Common myeloid progenitor, CD34-positive (primary cell): ENCODE measurements at regions not wholly inside any gene's neighbourhood (a gene's known extent, or its start where the extent isn't known, plus 50 kb on each side); places are given as distances from the start of the nearest gene placed in this dataset.
"Not testable (repeated sequence)": the region's sequence is repeated elsewhere in the genome, so short reads cannot be mapped to it uniquely, and the experiment has no call there.

Source experiments
- CTCF ChIA-PET: fragments of 350-600 bp; sonication (Branson Sonifier 250); formaldehyde crosslinking; loops from one replicate; lab custom pipeline; 2021; ENCODE audit warnings: antibody characterized with exemption; lab: Charles Lee
- POLR2A ChIA-PET: fragments of 350-600 bp; sonication (Branson Sonifier 250); formaldehyde crosslinking; loops from one replicate; lab custom pipeline; 2021; ENCODE audit warnings: antibody characterized with exemption; lab: Charles Lee
- DNase-seq, 3 donors: peaks; one replicate each; pipeline versions ENCODE4 v3.0.0 to v3.0.0-alpha.2; 2013
- H3K27ac ChIP-seq, 2 experiments: 1 replicate in 1 of 2; 2 replicates in 1 of 2; pipeline ENCODE4 v1.7.0; 2013; ENCODE audit warnings: inconsistent platforms in 2 of 2, low read length in 2 of 2, mild to moderate bottlenecking in 2 of 2, low read depth in 1 of 2, moderate library complexity in 1 of 2; ENCODE audit not compliant: severe bottlenecking in 2 of 2, insufficient read depth in 1 of 2, poor library complexity in 1 of 2
- H3K27me3 ChIP-seq, 5 experiments: replicated peaks in 2 of 5; 1 replicate in 3 of 5; 2 replicates in 2 of 5; pipeline versions ENCODE4 v1.6.1 to v1.7.0; 2013; ENCODE audit warnings: low read length in 4 of 5, mild to moderate bottlenecking in 2 of 5, moderate library complexity in 2 of 5, inconsistent platforms in 1 of 5; ENCODE audit not compliant: insufficient read depth in 5 of 5, control insufficient read depth in 4 of 5
- H3K36me3 ChIP-seq, 4 experiments: 1 replicate in 2 of 4; 2 replicates in 2 of 4; pipeline versions ENCODE4 v1.6.1 to v1.7.0; 2013; ENCODE audit warnings: low read length in 3 of 4, control low read depth in 1 of 4, mild to moderate bottlenecking in 1 of 4; ENCODE audit not compliant: control insufficient read depth in 4 of 4, insufficient read depth in 4 of 4
- H3K4me1 ChIP-seq, 4 experiments: 1 replicate in 3 of 4; 2 replicates in 1 of 4; pipeline versions ENCODE4 v1.6.1 to v1.7.1; 2013; ENCODE audit warnings: low read length in 3 of 4, mild to moderate bottlenecking in 3 of 4, control low read depth in 1 of 4, inconsistent platforms in 1 of 4, moderate library complexity in 1 of 4; ENCODE audit not compliant: control insufficient read depth in 4 of 4, insufficient read depth in 4 of 4; ENCODE audit errors: control extremely low read depth in 1 of 4
- H3K4me3 ChIP-seq, 7 experiments: 1 replicate in 4 of 7; 2 replicates in 3 of 7; pipeline versions ENCODE4 v1.5.1 to v1.7.0; 2013; ENCODE audit warnings: mild to moderate bottlenecking in 7 of 7, low read length in 6 of 7, moderate library complexity in 6 of 7, inconsistent platforms in 2 of 7, low read depth in 2 of 7, control low read depth in 1 of 7; ENCODE audit not compliant: insufficient read depth in 4 of 7, control insufficient read depth in 1 of 7; ENCODE audit errors: extremely low read depth in 1 of 7
- H3K9me3 ChIP-seq, 5 experiments: 1 replicate in 4 of 5; 2 replicates in 1 of 5; pipeline versions ENCODE4 v1.6.1 to v1.7.1; 2013; ENCODE audit warnings: low read length in 4 of 5, mild to moderate bottlenecking in 2 of 5, inconsistent platforms in 1 of 5, low read depth in 1 of 5, moderate library complexity in 1 of 5; ENCODE audit not compliant: control insufficient read depth in 4 of 5, insufficient read depth in 2 of 5; ENCODE audit errors: control extremely low read depth in 1 of 5
- WGBS: methylation state at CpG from one replicate; pipeline ENCODE4 v1.1.5; 2013; ENCODE audit not compliant: insufficient coverage; 5-methylcytosine and 5-hydroxymethylcytosine counted together

- whole genome bisulfite sequencing: 100% methylated on average over 7 of the region's 8 CpGs
- no peak overlapping the region for H3K4me3 ChIP-seq
- peaks cover 0 to 4% (median 0%) of the 10 kb centered on the region in 5 experiments for H3K27me3 ChIP-seq
- H3K27ac ChIP-seq: no peak overlapping the region
- no peak for DNase-seq
- ChIA-PET POLR2A (no interaction called here), CTCF (interaction anchor here (1.0 to 6.9 kb wide), 5 partner anchors 10 to 388 kb away, joined by 3 to 88 read pairs (median 3); no protein-coding TSS in a partner anchor)
- H3K4me1 ChIP-seq: no peaks in the 10 kb centered on the region
- H3K9me3 ChIP-seq: no peaks in the 10 kb centered on the region
- H3K36me3 ChIP-seq: no peaks in the 10 kb centered on the region
Observed at GRCh38 chr4:112029771-112030171, 115.5 kb upstream of the FAM241A start.

GRCh38 chr4:112031712-112032328, 113.4 kb upstream of the FAM241A start:
- CTCF ChIA-PET: interaction anchor here (0.9 to 6.9 kb wide), 21 partner anchors 12 to 391 kb away, joined by 3 to 88 read pairs (median 4); no protein-coding TSS in a partner anchor
- WGBS: no CpG with 5 or more reads among the region's 6 CpGs
- H3K4me3 ChIP-seq: no peak overlapping the region
- H3K9me3 ChIP-seq: no peaks in the 10 kb centered on the region
- no peaks in the 10 kb centered on the region for H3K36me3 ChIP-seq
- no peaks in the 10 kb centered on the region for H3K27me3 ChIP-seq
- peak; percentile 61 to 79 (median 77) for DNase-seq
- no peaks in the 10 kb centered on the region for H3K4me1 ChIP-seq
- POLR2A ChIA-PET: no interaction called here
- H3K27ac ChIP-seq: no peak overlapping the region

- 0% methylated on average over 1 of the region's 3 CpGs for WGBS
- no peaks in the 10 kb centered on the region for H3K27me3 ChIP-seq
- no peaks in the 10 kb centered on the region for H3K36me3 ChIP-seq
- H3K4me1 ChIP-seq: no peaks in the 10 kb centered on the region
- DNase-seq: no peak
- ChIA-PET POLR2A (no interaction called here), CTCF (interaction anchor here (0.9 kb wide), 1 partner anchor 13 kb away, joined by 3 read pairs; no protein-coding TSS in a partner anchor)
- H3K4me3 ChIP-seq: no peak overlapping the region
- H3K9me3 ChIP-seq: no peaks in the 10 kb centered on the region
- H3K27ac ChIP-seq: no peak overlapping the region
Observed at GRCh38 chr4:112036886-112037285, 108.4 kb upstream of the FAM241A start.

DNA sequence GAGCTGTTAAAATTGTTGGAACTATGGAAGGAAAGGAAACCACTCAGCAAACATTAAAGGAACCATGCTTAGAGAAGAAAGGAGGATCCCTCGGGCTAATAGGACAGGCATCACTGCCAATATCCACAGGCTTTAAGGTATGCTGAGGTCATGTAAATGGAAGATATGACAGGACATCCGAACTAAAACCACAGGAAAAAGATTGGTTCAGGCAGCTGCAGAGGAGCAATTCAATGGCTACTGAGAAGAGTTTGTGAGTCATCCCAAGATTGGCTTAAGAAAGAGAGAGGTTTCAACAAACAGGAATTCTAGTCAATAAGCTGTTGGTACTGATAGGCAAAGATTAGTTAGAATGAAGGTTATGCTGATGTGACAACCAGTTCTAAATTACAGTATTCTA, 106.4 kb upstream of the FAM241A start:
- CTCF ChIA-PET: interaction anchor here (1.1 to 1.3 kb wide), 2 partner anchors 9 to 95 kb away, joined by 3 to 5 read pairs; no protein-coding TSS in a partner anchor
- Histone ChIP-seq H3K27ac (no peak overlapping the region), H3K9me3 (no peaks in the 10 kb centered on the region), H3K36me3 (no peaks in the 10 kb centered on the region), H3K27me3 (no peaks in the 10 kb centered on the region), H3K4me1 (no peaks in the 10 kb centered on the region), H3K4me3 (no peak overlapping the region)
- POLR2A ChIA-PET: no interaction called here
- peak in 2 of 3 donors; percentile 15 to 26 for DNase-seq
- WGBS: 60% methylated on average over 1 of the region's 2 CpGs

- H3K9me3 ChIP-seq, H3K27ac ChIP-seq, H3K27me3 ChIP-seq, POLR2A ChIA-PET, H3K4me1 ChIP-seq, H3K36me3 ChIP-seq, DNase-seq, CTCF ChIA-PET, H3K4me3 ChIP-seq: not testable (repeated sequence)
- WGBS: 100% methylated on average over 3 of the region's 3 CpGs
Observed at GRCh38 chr4:112049119-112049518, 96.1 kb upstream of the FAM241A start.

- no peaks in the 10 kb centered on the region for H3K9me3 ChIP-seq
- no peak for DNase-seq
- H3K36me3 ChIP-seq: no peaks in the 10 kb centered on the region
- no CpG with 5 or more reads among the region's 2 CpGs for WGBS
- no peak overlapping the region for H3K27ac ChIP-seq
- no peak overlapping the region for H3K4me3 ChIP-seq
- peaks cover 0 to 20% (median 10%) of the 10 kb centered on the region in 4 experiments for H3K4me1 ChIP-seq
- CTCF ChIA-PET: interaction anchor here (1.2 to 2.1 kb wide), 2 partner anchors 20 to 22 kb away, joined by 3 to 9 read pairs; no protein-coding TSS in a partner anchor
- no peaks in the 10 kb centered on the region for H3K27me3 ChIP-seq
- POLR2A ChIA-PET: no interaction called here
Observed at GRCh38 chr4:112053825-112054350, 91.4 kb upstream of the FAM241A start.

DNA sequence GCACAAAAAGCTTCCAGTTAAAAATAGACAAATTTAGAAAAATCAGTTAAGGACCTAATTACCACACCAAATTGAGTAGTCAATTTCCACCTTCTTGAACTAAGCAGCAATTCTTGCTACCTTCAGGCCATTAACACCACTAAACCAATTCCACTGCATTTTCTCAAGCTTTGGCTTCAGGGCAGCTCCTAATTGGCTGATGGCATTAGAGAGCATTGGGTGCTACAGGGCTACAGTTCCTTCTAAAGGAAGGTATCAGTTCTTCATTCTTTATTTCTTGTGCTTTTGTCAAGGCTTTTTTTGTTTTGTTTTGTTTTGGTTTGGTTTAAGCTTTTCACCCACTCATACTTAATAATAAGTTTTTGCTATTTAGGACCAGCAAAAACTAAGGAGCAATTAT, 90.2 kb upstream of the FAM241A start:
- POLR2A ChIA-PET: no interaction called here
- CTCF ChIA-PET: interaction anchor here (2.1 kb wide), 1 partner anchor 23 kb away, joined by 9 read pairs; no protein-coding TSS in a partner anchor
- H3K9me3 ChIP-seq: no peaks in the 10 kb centered on the region

More for the DNA sequence above, 90.2 kb upstream of the FAM241A start:
- Histone ChIP-seq H3K27ac (no peak overlapping the region), H3K4me1 (peaks cover 0 to 20% (median 10%) of the 10 kb centered on the region in 4 experiments), H3K36me3 (no peaks in the 10 kb centered on the region), H3K27me3 (no peaks in the 10 kb centered on the region), H3K4me3 (no peak overlapping the region)
- DNase-seq: no peak
